Endothelial cell of umbilical vein (primary cell): ENCODE measurements at regions not wholly inside any gene's neighbourhood (a gene's known extent, or its start where the extent isn't known, plus 50 kb on each side); places are given as distances from the start of the nearest gene placed in this dataset.

Experiments used
- BruUV-seq: library from RNA; stranded (reverse); fragments of 400-500 nt; replicated peaks from 2 replicates; lab custom pipeline; 2021; lab: Mats Ljungman, UMichigan
- CTCF ChIA-PET: fragments of 300-600, 350-600 bp; sonication (Branson Sonifier 250); formaldehyde crosslinking; loops from one replicate; lab custom pipeline; 2021; ENCODE audit warnings: antibody characterized with exemption, inconsistent platforms; lab: Charles Lee
- POLR2A ChIA-PET: fragments of 300-600, 350-600 bp; sonication (Branson Sonifier 250); formaldehyde crosslinking; loops from one replicate; lab custom pipeline; 2021; ENCODE audit warnings: antibody characterized with exemption, inconsistent platforms; lab: Charles Lee
- DNase-seq: peaks from one replicate; pipeline ENCODE4 v3.0.0-alpha.2; 2011; ENCODE audit warnings: low read depth, low spot score
- FAIRE-seq: peaks from 2 replicates; lab custom pipeline; 2011; peaks lifted over from hg19 to GRCh38; lab: Jason Lieb, UNC
- H2AFZ ChIP-seq: 2 replicates; pipeline ENCODE4 v1.6.0; 2012; ENCODE audit warnings: low read depth, low read length, control low read depth, inconsistent platforms
- H3K27ac ChIP-seq: 2 replicates; pipeline ENCODE4 v1.5.1; 2011; ENCODE audit warnings: low read depth, mild to moderate bottlenecking, control low read depth, low read length, moderate library complexity; ENCODE audit not compliant: insufficient read depth
- H3K27me3 ChIP-seq, 2 experiments: 2 replicates each; pipeline versions ENCODE4 v1.6.0 to v1.6.1; 2011; ENCODE audit warnings: low read length in 2 of 2, mixed read lengths in 1 of 2; ENCODE audit not compliant: control insufficient read depth in 2 of 2, insufficient read depth in 2 of 2
- H3K36me3 ChIP-seq, 2 experiments: 2 replicates in 1 of 2; 3 replicates in 1 of 2; pipeline ENCODE4 v1.5.1; 2011; ENCODE audit warnings: low read length in 2 of 2, mild to moderate bottlenecking in 1 of 2, moderate library complexity in 1 of 2; ENCODE audit not compliant: control insufficient read depth in 2 of 2, insufficient read depth in 2 of 2; ENCODE audit errors: extremely low read depth in 1 of 2
- H3K4me1 ChIP-seq: 3 replicates; pipeline ENCODE4 v1.5.1; 2011; ENCODE audit warnings: mild to moderate bottlenecking, low read length; ENCODE audit not compliant: control insufficient read depth, insufficient read depth; ENCODE audit errors: extremely low read depth
- H3K4me2 ChIP-seq: 2 replicates; pipeline ENCODE4 v1.6.1; 2011; ENCODE audit warnings: low read length, control low read depth, mixed read lengths; ENCODE audit not compliant: insufficient read depth
- H3K4me3 ChIP-seq, 3 experiments: fragments of 200-600 bp in 1 of 3; sonication (generic), shearing (Covaris generic) in 1 of 3; replicated peaks in 1 of 3; 2 replicates each; pipeline ENCODE4 v1.5.1; 2011 to 2016; ENCODE audit warnings: control low read depth in 3 of 3, low read length in 3 of 3, mild to moderate bottlenecking in 2 of 3, inconsistent platforms in 1 of 3, low read depth in 1 of 3, moderate library complexity in 1 of 3; ENCODE audit not compliant: insufficient read depth in 1 of 3
- H3K79me2 ChIP-seq: 2 replicates; pipeline ENCODE4 v1.6.0; 2012; ENCODE audit warnings: low read length, inconsistent platforms; ENCODE audit not compliant: control insufficient read depth, insufficient read depth
- H3K9ac ChIP-seq: replicated peaks from 2 replicates; pipeline ENCODE3; 2011; ENCODE audit warnings: low read length, control low read depth; ENCODE audit not compliant: insufficient read depth; ENCODE audit errors: extremely low read depth
- H3K9me1 ChIP-seq: replicated peaks from 3 replicates; pipeline ENCODE4 v1.6.0; 2011; ENCODE audit warnings: mild to moderate bottlenecking, low read length; ENCODE audit not compliant: control insufficient read depth, insufficient read depth; ENCODE audit errors: extremely low read depth
- H3K9me3 ChIP-seq: replicated peaks from 2 replicates; pipeline ENCODE4 v1.5.1; 2012; ENCODE audit warnings: low read length, inconsistent platforms; ENCODE audit not compliant: control insufficient read depth, insufficient read depth
- H4K20me1 ChIP-seq: replicated peaks from 2 replicates; pipeline ENCODE3; 2011; ENCODE audit warnings: mild to moderate bottlenecking, low read length; ENCODE audit not compliant: control insufficient read depth, insufficient read depth; ENCODE audit errors: extremely low read depth
- EZH2 ChIP-seq: IDR thresholded peaks from 2 replicates; pipeline ENCODE4 v1.6.1; 2012; ENCODE audit warnings: borderline replicate concordance, low read depth, mild to moderate bottlenecking, moderate library complexity, low read length, inconsistent platforms; ENCODE audit not compliant: severe bottlenecking
- FOS ChIP-seq: IDR thresholded peaks from 2 replicates; pipeline ENCODE4 v1.6.1; 2011; ENCODE audit warnings: mild to moderate bottlenecking, low read length, moderate library complexity, borderline replicate concordance; ENCODE audit not compliant: insufficient read depth
- GATA2 ChIP-seq: IDR thresholded peaks from 2 replicates; pipeline ENCODE4 v1.7.0; 2011; ENCODE audit warnings: low read depth, mild to moderate bottlenecking, moderate library complexity, mixed read lengths, low read length; ENCODE audit not compliant: insufficient read length, insufficient read depth
- JUN ChIP-seq: IDR thresholded peaks from 2 replicates; pipeline ENCODE4 v1.6.1; 2011; ENCODE audit warnings: borderline replicate concordance, low read depth; ENCODE audit not compliant: insufficient read length, insufficient read depth
- MYC ChIP-seq: IDR thresholded peaks from one replicate; pipeline ENCODE4 v1.6.1; 2011; ENCODE audit warnings: mild to moderate bottlenecking, low read depth, low read length
- POLR2A ChIP-seq: IDR thresholded peaks from 2 replicates; pipeline ENCODE4 v1.6.1; 2012; ENCODE audit warnings: low read depth, mild to moderate bottlenecking, control low read depth, low read length
- POLR2AphosphoS5 ChIP-seq: IDR thresholded peaks from 2 replicates; pipeline ENCODE4 v1.6.1; 2012; ENCODE audit warnings: low read depth, mild to moderate bottlenecking, control low read depth, low read length, moderate library complexity; ENCODE audit not compliant: insufficient read depth
- dilution Hi-C: fragments of 300-500 bp; cut with MboI; formaldehyde crosslinking; loops from one replicate; pipeline ENCODE4 v1.15.0; 2019; ENCODE audit warnings: low sequenced_read_pairs; ENCODE audit not compliant: extremely low pct_ligation_motif_present
- intact Hi-C: fragments of 100-400 bp; cut with micrococcal nuclease; formaldehyde crosslinking; loops from one replicate; pipeline ENCODE4 v1.10.0; 2022
- TF ChIP-seq, protein P1 (sequence below): IDR thresholded peaks from 2 replicates; pipeline ENCODE4 v1.6.1; 2011; ENCODE audit not compliant: insufficient read depth, insufficient read length
- TF ChIP-seq, protein P2 (sequence below), 2 donors: IDR thresholded peaks; 1 replicate in 1 of 2; 2 replicates in 1 of 2; pipeline ENCODE4 v1.5.1; 2011; ENCODE audit warnings: low read length in 2 of 2, mild to moderate bottlenecking in 2 of 2, moderate library complexity in 2 of 2, control low read depth in 1 of 2, inconsistent platforms in 1 of 2, low read depth in 1 of 2; ENCODE audit not compliant: insufficient read depth in 1 of 2; ENCODE audit errors: extremely low read depth in 1 of 2

DNA sequence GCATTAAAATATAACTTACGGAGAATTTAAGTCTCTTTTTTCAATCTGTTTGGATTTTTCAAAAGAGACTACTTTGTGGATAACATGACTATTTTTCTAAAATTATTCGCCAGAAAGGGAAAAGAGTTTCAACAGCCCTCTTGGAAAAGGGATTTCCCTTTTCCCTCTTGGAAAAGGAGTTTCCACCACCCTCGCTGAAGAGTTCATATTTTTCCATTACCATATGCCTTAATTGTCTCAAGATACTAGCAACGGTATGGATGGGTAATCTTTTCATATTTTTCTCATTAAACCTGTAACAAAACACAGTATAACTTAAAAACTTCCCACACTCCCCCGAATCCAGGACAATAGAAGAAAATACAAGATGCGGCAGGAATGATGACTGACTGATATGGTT is 66.1 kb upstream of the SPATA12 start:
- intact Hi-C loops = loop anchor here (2.0 to 10.0 kb wide), 2 partner anchors 84 to 160 kb away; no protein-coding TSS in a partner anchor
- H3K4me3 ChIP-seq = no peak overlapping the region
- dilution Hi-C loops = no loop called here
- TF ChIP-seq GATA2 (no peak), POLR2AphosphoS5 (no peak), EZH2 (no peak), FOS (no peak), JUN (no peak), MYC (no peak), POLR2A (no peak)
- TF ChIP-seq, protein P1, sequence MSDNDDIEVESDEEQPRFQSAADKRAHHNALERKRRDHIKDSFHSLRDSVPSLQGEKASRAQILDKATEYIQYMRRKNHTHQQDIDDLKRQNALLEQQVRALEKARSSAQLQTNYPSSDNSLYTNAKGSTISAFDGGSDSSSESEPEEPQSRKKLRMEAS = no peak
- TF ChIP-seq, protein P2, sequence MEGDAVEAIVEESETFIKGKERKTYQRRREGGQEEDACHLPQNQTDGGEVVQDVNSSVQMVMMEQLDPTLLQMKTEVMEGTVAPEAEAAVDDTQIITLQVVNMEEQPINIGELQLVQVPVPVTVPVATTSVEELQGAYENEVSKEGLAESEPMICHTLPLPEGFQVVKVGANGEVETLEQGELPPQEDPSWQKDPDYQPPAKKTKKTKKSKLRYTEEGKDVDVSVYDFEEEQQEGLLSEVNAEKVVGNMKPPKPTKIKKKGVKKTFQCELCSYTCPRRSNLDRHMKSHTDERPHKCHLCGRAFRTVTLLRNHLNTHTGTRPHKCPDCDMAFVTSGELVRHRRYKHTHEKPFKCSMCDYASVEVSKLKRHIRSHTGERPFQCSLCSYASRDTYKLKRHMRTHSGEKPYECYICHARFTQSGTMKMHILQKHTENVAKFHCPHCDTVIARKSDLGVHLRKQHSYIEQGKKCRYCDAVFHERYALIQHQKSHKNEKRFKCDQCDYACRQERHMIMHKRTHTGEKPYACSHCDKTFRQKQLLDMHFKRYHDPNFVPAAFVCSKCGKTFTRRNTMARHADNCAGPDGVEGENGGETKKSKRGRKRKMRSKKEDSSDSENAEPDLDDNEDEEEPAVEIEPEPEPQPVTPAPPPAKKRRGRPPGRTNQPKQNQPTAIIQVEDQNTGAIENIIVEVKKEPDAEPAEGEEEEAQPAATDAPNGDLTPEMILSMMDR (IDR thresholded peaks at IDR 0.05; ENCODE audit: extremely low read depth in 1 of 2, insufficient read depth in 1 of 2, low read depth in 1 of 2, low read length in 2 of 2) = no peak
- no peak overlapping the region for H3K9ac ChIP-seq
- peaks cover 3% of the 10 kb centered on the region for H3K4me1 ChIP-seq
- peaks cover 0 to 2% of the 10 kb centered on the region in 2 experiments for H3K27me3 ChIP-seq
- no peaks in the 10 kb centered on the region for H3K79me2 ChIP-seq
- H3K36me3 ChIP-seq = no peaks in the 10 kb centered on the region
- CTCF ChIA-PET = interaction anchor here (3.4 kb wide), 1 partner anchor 292 kb away, joined by 15 read pairs; no protein-coding TSS in a partner anchor
- no peak overlapping the region for H3K27ac ChIP-seq
- H3K4me2 ChIP-seq = no peak overlapping the region
- H2AFZ ChIP-seq = no peak overlapping the region
- POLR2A ChIA-PET = no interaction called here
- FAIRE-seq (no peak), DNase-seq (no peak)
- H3K9me1 ChIP-seq = no peaks in the 10 kb centered on the region
- H3K9me3 ChIP-seq = no peaks in the 10 kb centered on the region
- no peaks in the 10 kb centered on the region for H4K20me1 ChIP-seq
- no TSS peak for BruUV-seq
